ENCODE measurements at regions not wholly inside any gene's neighbourhood (a gene's known extent, or its start where the extent isn't known, plus 50 kb on each side); places are given as distances from the start of the nearest gene placed in this dataset.

GRCh38 chr9:84456527-84456926 lies 116.0 kb upstream of the SLC28A3 start:
- no peak for DNase-seq

GRCh38 chr9:84460695-84461094 lies 120.1 kb upstream of the SLC28A3 start:
- no peak for DNase-seq

- DNase-seq = no peak
These were observed 122.7 kb upstream of the SLC28A3 start for GRCh38 chr9:84463272-84463671.

- no peak for DNase-seq
These were observed 126.2 kb upstream of the SLC28A3 start for GRCh38 chr9:84466580-84467285.

- DNase-seq = no peak
These were observed 131.3 kb upstream of the SLC28A3 start for GRCh38 chr9:84471816-84472215.

GRCh38 chr9:84478996-84479395 lies 138.4 kb upstream of the SLC28A3 start:
- no peak for DNase-seq

GRCh38 chr9:84480071-84480470 lies 139.5 kb upstream of the SLC28A3 start:
- DNase-seq = no peak

- DNase-seq = no peak
These were observed 140.7 kb upstream of the SLC28A3 start for GRCh38 chr9:84481231-84481630.

GRCh38 chr9:84481636-84482218 lies 141.2 kb upstream of the SLC28A3 start:
- DNase-seq = no peak

- DNase-seq = no peak
These were observed 142.0 kb upstream of the SLC28A3 start for GRCh38 chr9:84482607-84483006.

- no peak for DNase-seq
These were observed 143.6 kb upstream of the SLC28A3 start for GRCh38 chr9:84484172-84484571.

- DNase-seq = no peak
These were observed 145.0 kb upstream of the SLC28A3 start for GRCh38 chr9:84485539-84485938.

GRCh38 chr9:84486663-84487062 lies 146.1 kb upstream of the SLC28A3 start:
- DNase-seq = no peak

GRCh38 chr9:84490206-84490841 lies 149.8 kb upstream of the SLC28A3 start:
- no peak for DNase-seq

GRCh38 chr9:84490842-84491325 lies 150.3 kb upstream of the SLC28A3 start:
- no peak for DNase-seq

GRCh38 chr9:84492366-84493159 lies 152.0 kb upstream of the SLC28A3 start:
- DNase-seq = no peak

- no peak for DNase-seq
These were observed 152.9 kb upstream of the SLC28A3 start for GRCh38 chr9:84493284-84493947.

- DNase-seq = no peak
These were observed 159.5 kb upstream of the SLC28A3 start for GRCh38 chr9:84499969-84500582.

- DNase-seq = no peak
These were observed 160.3 kb upstream of the SLC28A3 start for GRCh38 chr9:84500826-84501225.

GRCh38 chr9:84501587-84501986 lies 161.0 kb upstream of the SLC28A3 start:
- no peak for DNase-seq

- DNase-seq = peak; percentile 31 to 46
These were observed 161.5 kb upstream of the SLC28A3 start for GRCh38 chr9:84502066-84502465.

- no peak for DNase-seq
These were observed 163.8 kb upstream of the SLC28A3 start for GRCh38 chr9:84504360-84504759.

Data from Kasumi-1 (cell line).